ENCODE measurements at regions not wholly inside any gene's neighbourhood (a gene's known extent, or its start where the extent isn't known, plus 50 kb on each side); places are given as distances from the start of the nearest gene placed in this dataset.

DNA sequence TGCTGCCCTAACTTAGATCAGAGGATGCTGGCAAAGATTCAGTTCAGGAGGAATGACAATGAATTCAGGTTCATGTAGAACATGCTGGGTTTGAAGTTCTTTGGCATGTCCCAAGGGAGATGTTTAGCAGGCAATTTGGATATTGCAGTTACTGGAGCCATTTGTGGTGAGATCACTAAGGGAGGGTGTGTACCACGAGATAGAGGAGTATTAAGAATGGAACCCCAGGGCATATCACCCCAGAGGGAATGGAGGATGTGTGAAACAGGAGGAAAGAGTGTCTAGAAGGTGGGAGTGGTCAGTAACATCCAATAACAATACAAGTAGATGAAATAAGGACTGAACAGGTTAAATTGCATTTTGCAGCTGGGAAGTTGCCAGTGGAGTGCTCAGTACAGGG is 87.1 kb downstream of the CCR1 start:
- H3K36me3 ChIP-seq (ENCODE audit: low read depth): no peaks in the 10 kb centered on the region
- no peaks in the 10 kb centered on the region for H3K4me1 ChIP-seq (ENCODE audit: low read depth)
- H3K9me3 ChIP-seq: no peaks in the 10 kb centered on the region
- TF ChIP-seq, protein P1, sequence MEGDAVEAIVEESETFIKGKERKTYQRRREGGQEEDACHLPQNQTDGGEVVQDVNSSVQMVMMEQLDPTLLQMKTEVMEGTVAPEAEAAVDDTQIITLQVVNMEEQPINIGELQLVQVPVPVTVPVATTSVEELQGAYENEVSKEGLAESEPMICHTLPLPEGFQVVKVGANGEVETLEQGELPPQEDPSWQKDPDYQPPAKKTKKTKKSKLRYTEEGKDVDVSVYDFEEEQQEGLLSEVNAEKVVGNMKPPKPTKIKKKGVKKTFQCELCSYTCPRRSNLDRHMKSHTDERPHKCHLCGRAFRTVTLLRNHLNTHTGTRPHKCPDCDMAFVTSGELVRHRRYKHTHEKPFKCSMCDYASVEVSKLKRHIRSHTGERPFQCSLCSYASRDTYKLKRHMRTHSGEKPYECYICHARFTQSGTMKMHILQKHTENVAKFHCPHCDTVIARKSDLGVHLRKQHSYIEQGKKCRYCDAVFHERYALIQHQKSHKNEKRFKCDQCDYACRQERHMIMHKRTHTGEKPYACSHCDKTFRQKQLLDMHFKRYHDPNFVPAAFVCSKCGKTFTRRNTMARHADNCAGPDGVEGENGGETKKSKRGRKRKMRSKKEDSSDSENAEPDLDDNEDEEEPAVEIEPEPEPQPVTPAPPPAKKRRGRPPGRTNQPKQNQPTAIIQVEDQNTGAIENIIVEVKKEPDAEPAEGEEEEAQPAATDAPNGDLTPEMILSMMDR (IDR thresholded peaks at IDR 0.05): no peak
- intact Hi-C loops (cut with DNase I, micrococcal nuclease): no loop called here
- no peak for DNase-seq
- H3K4me3 ChIP-seq: no peak overlapping the region
- ATAC-seq: no peak

DNA sequence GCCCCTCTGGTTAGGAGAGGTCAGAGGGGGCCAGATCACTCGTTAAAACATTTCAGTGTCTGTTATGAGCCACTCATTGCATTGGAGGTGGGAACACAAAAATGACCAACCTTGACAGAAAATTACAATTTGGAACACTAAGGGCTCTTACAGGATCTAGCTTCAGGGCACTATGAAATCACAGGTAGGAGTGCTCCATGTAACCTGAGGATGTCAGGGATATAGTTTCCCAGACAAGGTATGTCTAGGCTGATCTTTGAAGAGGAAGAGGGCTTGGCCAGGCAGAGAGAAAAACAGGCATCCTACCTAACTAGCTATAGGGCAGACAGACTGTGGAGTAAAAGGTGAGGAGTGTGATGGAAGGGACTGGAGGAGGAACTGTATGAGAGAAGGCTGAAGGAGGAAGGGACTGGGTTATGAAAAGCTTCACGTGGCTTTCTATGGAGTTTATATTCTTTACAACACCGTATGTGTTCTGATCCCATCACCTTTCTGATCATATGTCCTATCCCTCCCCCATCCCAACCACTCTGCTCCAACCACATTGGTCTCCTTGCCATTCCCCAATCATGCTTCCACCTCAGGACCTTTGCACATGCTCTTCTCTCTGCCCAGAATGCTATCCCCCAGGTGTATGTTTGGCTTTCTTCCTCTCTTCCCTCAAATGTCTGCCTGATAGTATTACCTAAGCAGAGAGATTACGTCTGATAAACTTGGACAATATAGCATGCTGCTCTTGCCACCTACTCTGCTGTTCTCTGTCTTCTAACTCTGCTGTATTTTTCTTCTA is 88.2 kb downstream of the CCR1 start:
- Histone ChIP-seq H3K36me3 (ENCODE audit: low read depth) (no peaks in the 10 kb centered on the region), H3K4me1 (ENCODE audit: low read depth) (no peaks in the 10 kb centered on the region), H3K4me3 (no peak overlapping the region), H3K9me3 (no peaks in the 10 kb centered on the region)
- ATAC-seq (no peak), DNase-seq (no peak)
- intact Hi-C loops (cut with DNase I, micrococcal nuclease): no loop called here
- TF ChIP-seq, protein P1 (IDR thresholded peaks at IDR 0.05): no peak

DNA sequence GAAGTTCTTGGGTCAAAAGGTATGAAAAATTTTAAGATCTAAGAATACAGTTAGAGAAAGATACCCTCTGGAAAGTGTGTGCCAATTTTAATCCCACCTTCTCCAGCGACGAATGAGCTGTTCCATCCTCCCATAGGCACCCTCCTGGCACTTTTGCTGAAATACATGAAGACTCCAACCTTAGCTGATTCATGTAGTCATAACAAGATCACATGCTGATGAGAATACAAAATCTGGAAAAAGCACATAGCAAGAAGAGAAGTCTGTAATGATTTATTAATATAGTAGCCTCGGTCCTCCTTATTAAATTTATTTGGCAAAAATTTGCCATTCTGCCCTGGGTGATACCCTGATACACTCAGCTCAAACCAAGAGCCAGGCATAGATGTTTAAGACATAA is 88.9 kb downstream of the CCR1 start:
- H3K36me3 ChIP-seq (ENCODE audit: low read depth): no peaks in the 10 kb centered on the region
- intact Hi-C loops (cut with DNase I, micrococcal nuclease): no loop called here
- TF ChIP-seq, protein P1 (IDR thresholded peaks at IDR 0.05): no peak
- no peaks in the 10 kb centered on the region for H3K9me3 ChIP-seq
- DNase-seq (no peak), ATAC-seq (no peak)
- H3K4me1 ChIP-seq (ENCODE audit: low read depth): no peaks in the 10 kb centered on the region
- H3K4me3 ChIP-seq: no peak overlapping the region

DNA sequence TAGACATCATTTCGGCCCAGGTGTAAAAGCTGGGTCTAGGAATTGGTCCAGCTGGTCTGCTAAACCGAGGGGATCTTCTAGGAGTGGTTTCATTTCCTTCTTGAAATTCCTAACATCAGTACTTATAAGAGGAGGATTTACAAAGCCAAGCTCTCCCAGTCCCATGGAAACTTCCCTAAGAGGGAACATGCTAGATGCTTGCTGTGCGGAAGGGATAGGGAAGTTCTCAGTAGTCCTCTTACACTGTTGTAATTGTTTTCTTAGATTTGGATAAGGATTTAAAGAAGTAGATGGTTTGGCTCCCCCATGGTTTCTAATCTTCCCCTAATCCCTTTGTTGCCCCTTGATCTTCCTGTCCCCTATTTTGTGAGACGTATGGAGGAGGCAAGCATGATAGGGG is 89.7 kb upstream of the XCR1 start:
- TF ChIP-seq, protein P1 (IDR thresholded peaks at IDR 0.05): no peak
- Histone ChIP-seq H3K9me3 (no peaks in the 10 kb centered on the region), H3K4me3 (no peak overlapping the region), H3K4me1 (ENCODE audit: low read depth) (no peaks in the 10 kb centered on the region), H3K36me3 (ENCODE audit: low read depth) (no peaks in the 10 kb centered on the region)
- ATAC-seq (no peak), DNase-seq (no peak)
- intact Hi-C loops (cut with DNase I, micrococcal nuclease): no loop called here

DNA sequence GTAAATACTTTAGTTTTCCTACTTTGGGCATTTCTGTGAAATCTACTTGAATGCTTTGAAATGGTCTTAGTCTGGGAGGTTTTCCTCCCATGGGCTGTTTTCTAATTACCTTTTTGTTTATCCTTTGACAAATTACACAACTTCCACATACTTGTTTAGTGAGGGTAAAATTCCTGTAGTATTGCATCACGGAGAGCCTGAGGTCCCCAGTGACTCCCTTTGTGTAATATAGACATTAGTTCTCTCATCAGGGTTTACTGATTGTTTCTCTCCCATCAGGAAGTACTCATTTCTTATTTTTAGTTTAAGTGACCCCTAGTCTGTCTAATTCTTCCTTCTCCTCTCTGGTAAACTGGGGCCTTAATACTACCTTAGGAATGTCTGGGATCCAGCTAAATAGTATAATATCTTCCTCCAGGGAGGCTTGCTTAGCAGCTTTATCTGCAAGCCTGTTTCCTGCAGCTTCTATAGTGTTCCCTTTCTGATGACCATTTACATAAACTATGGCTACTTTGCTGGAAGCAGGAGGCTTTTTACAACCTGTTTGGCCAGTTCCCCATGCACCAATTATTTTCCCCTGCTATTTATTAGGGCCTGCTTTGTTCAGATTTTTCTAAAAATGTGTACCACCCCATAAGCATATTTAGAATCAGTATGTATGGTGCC is 87.2 kb upstream of the XCR1 start:
- TF ChIP-seq, protein P1 (IDR thresholded peaks at IDR 0.05): no peak
- intact Hi-C loops (cut with DNase I, micrococcal nuclease): no loop called here
- H3K4me1 ChIP-seq (ENCODE audit: low read depth): no peaks in the 10 kb centered on the region
- ATAC-seq (no peak), DNase-seq (no peak)
- no peak overlapping the region for H3K4me3 ChIP-seq
- H3K9me3 ChIP-seq: no peaks in the 10 kb centered on the region
- no peaks in the 10 kb centered on the region for H3K36me3 ChIP-seq (ENCODE audit: low read depth)

Data from mucosa of descending colon (tissue), 3 donors.